Fibroblast of lung (primary cell): ENCODE measurements at regions not wholly inside any gene's neighbourhood (a gene's known extent, or its start where the extent isn't known, plus 50 kb on each side); places are given as distances from the start of the nearest gene placed in this dataset.
A peak's percentile ranks its signal among the peaks of the same experiment; 100 is the strongest.

Experiments used
- DNase-seq, 2 donors: peaks; one replicate each; pipeline versions ENCODE4 v3.0.0 to v3.0.0-alpha.2; 2010; ENCODE audit warnings: low read depth in 2 of 2
- H2AFZ ChIP-seq: 2 replicates; pipeline ENCODE4 v1.5.1; 2012; ENCODE audit warnings: low read length, control low read depth, inconsistent platforms
- H3K27ac ChIP-seq: 2 replicates; pipeline ENCODE4 v1.5.1; 2011; ENCODE audit warnings: low read length, control low read depth; ENCODE audit not compliant: insufficient read depth
- H3K27me3 ChIP-seq: 2 replicates; pipeline ENCODE4 v1.5.1; 2011; ENCODE audit warnings: mild to moderate bottlenecking, low read length; ENCODE audit not compliant: control insufficient read depth, insufficient read depth
- H3K36me3 ChIP-seq: 2 replicates; pipeline ENCODE4 v1.5.1; 2011; ENCODE audit warnings: low read length; ENCODE audit not compliant: control insufficient read depth, insufficient read depth
- H3K4me1 ChIP-seq: 2 replicates; pipeline ENCODE4 v1.5.1; 2011; ENCODE audit warnings: low read length; ENCODE audit not compliant: control insufficient read depth, insufficient read depth; ENCODE audit errors: extremely low read depth
- H3K4me2 ChIP-seq: 2 replicates; pipeline ENCODE4 v1.5.1; 2011; ENCODE audit warnings: low read length, control low read depth; ENCODE audit not compliant: insufficient read depth; ENCODE audit errors: extremely low read depth
- H3K4me3 ChIP-seq, 4 experiments: fragments of 200-600 bp in 1 of 4; sonication (generic) in 1 of 4; replicated peaks in 1 of 4; 2 replicates each; pipeline ENCODE4 v1.5.1; 2011 to 2016; ENCODE audit warnings: low read length in 4 of 4, low read depth in 3 of 4, mild to moderate bottlenecking in 3 of 4, control low read depth in 2 of 4, inconsistent platforms in 1 of 4, mixed read lengths in 1 of 4; ENCODE audit not compliant: insufficient read depth in 1 of 4; ENCODE audit errors: control extremely low read depth in 1 of 4
- H3K79me2 ChIP-seq: 2 replicates; pipeline ENCODE4 v1.5.1; 2012; ENCODE audit warnings: mild to moderate bottlenecking, low read length, inconsistent platforms; ENCODE audit not compliant: control insufficient read depth, insufficient read depth
- H3K9ac ChIP-seq: 2 replicates; pipeline ENCODE4 v1.5.1; 2011; ENCODE audit warnings: mild to moderate bottlenecking, low read length, control low read depth; ENCODE audit not compliant: insufficient read depth
- H3K9me3 ChIP-seq: 2 replicates; pipeline ENCODE4 v1.5.1; 2012; ENCODE audit warnings: low read depth, low read length; ENCODE audit not compliant: control insufficient read depth, insufficient read depth
- H4K20me1 ChIP-seq: 2 replicates; pipeline ENCODE4 v1.5.1; 2011; ENCODE audit warnings: low read length; ENCODE audit not compliant: control insufficient read depth, insufficient read depth; ENCODE audit errors: extremely low read depth
- EZH2 ChIP-seq: IDR thresholded peaks from 2 replicates; pipeline ENCODE4 v1.5.1; 2012; ENCODE audit warnings: low read length, control low read depth, mild to moderate bottlenecking; ENCODE audit errors: missing control alignments
- TF ChIP-seq, protein P1 (sequence below), 2 donors: IDR thresholded peaks in 1 of 2; conservative IDR thresholded peaks in 1 of 2; 1 replicate in 1 of 2; 2 replicates in 1 of 2; pipeline ENCODE4 v1.5.1; 2011 to 2012; ENCODE audit warnings: low read length in 2 of 2, control low read depth in 1 of 2, inconsistent platforms in 1 of 2, low read depth in 1 of 2, mild to moderate bottlenecking in 1 of 2

DNA sequence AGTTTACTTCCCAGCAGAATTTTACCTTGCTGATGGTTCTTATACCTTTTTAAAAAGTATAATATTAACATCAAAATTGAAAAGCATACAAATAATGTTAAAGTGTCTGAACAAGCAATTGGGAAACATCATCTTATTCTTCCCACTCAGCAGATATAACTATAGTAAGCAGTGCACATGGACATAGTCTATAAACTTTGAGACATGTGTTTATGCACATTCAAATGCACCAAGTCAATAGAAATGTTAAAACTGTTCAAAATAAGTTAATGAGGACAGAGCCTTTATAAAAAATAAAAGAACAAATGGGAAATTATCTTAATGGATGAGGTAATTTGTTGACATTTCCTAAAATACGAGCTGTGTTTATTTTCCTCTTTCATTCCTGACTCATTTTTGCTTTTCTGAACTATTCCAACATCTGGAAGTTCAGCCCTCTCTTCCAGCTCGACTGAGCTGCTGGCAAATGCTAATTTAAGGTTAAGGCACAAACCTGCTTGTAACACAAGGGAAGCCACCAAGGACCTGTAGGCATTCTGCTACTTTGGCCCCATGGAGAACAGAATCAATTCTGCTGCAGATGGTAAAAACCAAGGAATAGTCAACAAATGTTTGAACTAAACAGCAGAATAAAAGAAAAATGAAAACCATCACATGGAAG is 110.3 kb upstream of the MAP3K4 start:
- Histone ChIP-seq H3K9ac (no peak overlapping the region), H4K20me1 (no peaks in the 10 kb centered on the region), H3K27ac (no peak overlapping the region), H3K4me2 (no peak overlapping the region), H3K36me3 (no peaks in the 10 kb centered on the region), H3K4me1 (no peaks in the 10 kb centered on the region), H3K9me3 (no peaks in the 10 kb centered on the region), H3K4me3 (no peak overlapping the region), H3K79me2 (no peaks in the 10 kb centered on the region), H2AFZ (no peak overlapping the region), H3K27me3 (no peaks in the 10 kb centered on the region)
- DNase-seq, result peak in 1 of 2 donors; percentile 34
- TF ChIP-seq EZH2, result no peak
- TF ChIP-seq, protein P1, sequence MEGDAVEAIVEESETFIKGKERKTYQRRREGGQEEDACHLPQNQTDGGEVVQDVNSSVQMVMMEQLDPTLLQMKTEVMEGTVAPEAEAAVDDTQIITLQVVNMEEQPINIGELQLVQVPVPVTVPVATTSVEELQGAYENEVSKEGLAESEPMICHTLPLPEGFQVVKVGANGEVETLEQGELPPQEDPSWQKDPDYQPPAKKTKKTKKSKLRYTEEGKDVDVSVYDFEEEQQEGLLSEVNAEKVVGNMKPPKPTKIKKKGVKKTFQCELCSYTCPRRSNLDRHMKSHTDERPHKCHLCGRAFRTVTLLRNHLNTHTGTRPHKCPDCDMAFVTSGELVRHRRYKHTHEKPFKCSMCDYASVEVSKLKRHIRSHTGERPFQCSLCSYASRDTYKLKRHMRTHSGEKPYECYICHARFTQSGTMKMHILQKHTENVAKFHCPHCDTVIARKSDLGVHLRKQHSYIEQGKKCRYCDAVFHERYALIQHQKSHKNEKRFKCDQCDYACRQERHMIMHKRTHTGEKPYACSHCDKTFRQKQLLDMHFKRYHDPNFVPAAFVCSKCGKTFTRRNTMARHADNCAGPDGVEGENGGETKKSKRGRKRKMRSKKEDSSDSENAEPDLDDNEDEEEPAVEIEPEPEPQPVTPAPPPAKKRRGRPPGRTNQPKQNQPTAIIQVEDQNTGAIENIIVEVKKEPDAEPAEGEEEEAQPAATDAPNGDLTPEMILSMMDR (conservative IDR thresholded peaks at IDR 0.05 in 1 of 2, IDR thresholded peaks at IDR 0.05 in 1 of 2; ENCODE audit: low read depth in 1 of 2, low read length in 2 of 2), result no peak

DNA sequence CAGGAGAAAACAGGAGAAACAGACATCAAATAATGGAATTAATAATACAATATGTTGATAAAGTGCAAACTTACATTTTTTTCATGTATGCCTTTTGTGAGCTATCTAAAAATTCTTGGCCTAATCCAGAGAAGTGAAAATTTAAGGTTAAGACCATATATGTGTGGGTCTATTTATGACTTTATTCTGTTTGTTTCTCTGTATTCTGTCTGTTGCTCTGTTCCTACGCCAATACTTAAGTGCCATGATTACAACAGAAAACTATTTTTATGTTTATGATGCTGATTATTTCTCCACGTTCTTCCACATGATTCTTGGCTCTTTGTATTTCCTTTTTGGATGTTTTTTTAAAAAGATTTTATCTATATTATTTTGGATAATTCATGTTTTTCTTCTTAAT is 109.6 kb upstream of the MAP3K4 start:
- H3K4me2 ChIP-seq, result no peak overlapping the region
- no peaks in the 10 kb centered on the region for H4K20me1 ChIP-seq

DNA sequence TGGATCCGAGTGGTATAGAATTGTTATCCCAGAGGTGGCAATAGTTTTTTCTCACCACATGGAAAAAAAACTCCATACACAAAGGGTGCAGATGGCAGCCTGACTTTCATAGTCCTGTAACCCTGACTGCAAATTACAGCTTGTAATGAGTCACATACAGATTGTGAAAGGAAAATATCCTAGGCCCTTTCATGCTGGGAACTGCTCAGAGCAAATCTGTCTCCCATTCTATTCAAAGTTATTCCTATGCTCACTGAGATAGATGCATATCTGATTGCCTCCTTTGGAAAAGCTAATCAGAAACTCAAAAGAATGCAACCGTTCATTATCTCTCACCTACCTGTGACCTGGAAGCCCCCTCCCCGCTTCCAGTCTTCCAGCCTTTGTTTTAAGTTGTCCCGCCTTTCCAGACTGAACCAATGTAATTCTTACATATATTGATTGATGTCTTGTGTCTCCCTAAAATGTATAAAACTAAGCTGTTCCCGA is 108.7 kb upstream of the MAP3K4 start:
- no peak overlapping the region for H3K4me2 ChIP-seq
- no peak overlapping the region for H3K27ac ChIP-seq
- H2AFZ ChIP-seq, result no peak overlapping the region
- H4K20me1 ChIP-seq, result no peaks in the 10 kb centered on the region
- H3K36me3 ChIP-seq, result no peaks in the 10 kb centered on the region
- no peak for TF ChIP-seq EZH2
- TF ChIP-seq, protein P1 (conservative IDR thresholded peaks at IDR 0.05 in 1 of 2, IDR thresholded peaks at IDR 0.05 in 1 of 2; ENCODE audit: low read depth in 1 of 2, low read length in 2 of 2), result no peak
- H3K4me1 ChIP-seq, result no peaks in the 10 kb centered on the region
- no peak overlapping the region for H3K4me3 ChIP-seq
- no peaks in the 10 kb centered on the region for H3K9me3 ChIP-seq
- no peaks in the 10 kb centered on the region for H3K27me3 ChIP-seq
- no peaks in the 10 kb centered on the region for H3K79me2 ChIP-seq
- no peak overlapping the region for H3K9ac ChIP-seq
- peak; percentile 11 to 49 for DNase-seq

More for the DNA sequence above, 109.6 kb upstream of the MAP3K4 start:
- no peaks in the 10 kb centered on the region for H3K4me1 ChIP-seq
- DNase-seq, result peak in 1 of 2 donors; percentile 9
- no peak overlapping the region for H3K4me3 ChIP-seq
- H3K36me3 ChIP-seq, result no peaks in the 10 kb centered on the region
- H3K27me3 ChIP-seq, result no peaks in the 10 kb centered on the region
- H3K27ac ChIP-seq, result no peak overlapping the region
- no peak for TF ChIP-seq EZH2
- TF ChIP-seq, protein P1 (conservative IDR thresholded peaks at IDR 0.05 in 1 of 2, IDR thresholded peaks at IDR 0.05 in 1 of 2; ENCODE audit: low read depth in 1 of 2, low read length in 2 of 2), result no peak
- no peak overlapping the region for H3K9ac ChIP-seq
- no peaks in the 10 kb centered on the region for H3K79me2 ChIP-seq
- H2AFZ ChIP-seq, result no peak overlapping the region
- no peaks in the 10 kb centered on the region for H3K9me3 ChIP-seq
